GM12878 (cell line): ENCODE measurements at regions not wholly inside any gene's neighbourhood (a gene's known extent, or its start where the extent isn't known, plus 50 kb on each side); places are given as distances from the start of the nearest gene placed in this dataset.

ENCODE experiments used
- POLR2A ChIP-seq: IDR thresholded peaks from 2 replicates; pipeline ENCODE4 v1.6.1; 2011; ENCODE audit warnings: low read depth, mild to moderate bottlenecking, low read length
- RAD21 ChIP-seq: IDR thresholded peaks from 2 replicates; pipeline ENCODE4 v1.6.1; 2011; ENCODE audit warnings: mild to moderate bottlenecking, low read depth, low read length, moderate library complexity; ENCODE audit not compliant: insufficient read depth
- SREBF1 ChIP-seq: IDR thresholded peaks from 2 replicates; pipeline ENCODE4 v1.6.1; 2012; ENCODE audit warnings: mild to moderate bottlenecking, low read length
- TF ChIP-seq, protein P1 (sequence below), 3 experiments: IDR thresholded peaks in 2 of 3; conservative IDR thresholded peaks in 1 of 3; 2 replicates each; pipeline ENCODE4 v1.5.1; 2011; ENCODE audit warnings: low read depth in 3 of 3, low read length in 3 of 3, mild to moderate bottlenecking in 3 of 3, control low read depth in 2 of 3, moderate library complexity in 2 of 3, inconsistent platforms in 1 of 3, mixed read lengths in 1 of 3; ENCODE audit not compliant: control insufficient read depth in 2 of 3, insufficient read depth in 1 of 3; ENCODE audit errors: extremely low read depth in 1 of 3

GRCh38 chr6:133012774-133013173, 198.4 kb downstream of the RPS12 start:
- TF ChIP-seq POLR2A = no peak
- TF ChIP-seq, protein P1, sequence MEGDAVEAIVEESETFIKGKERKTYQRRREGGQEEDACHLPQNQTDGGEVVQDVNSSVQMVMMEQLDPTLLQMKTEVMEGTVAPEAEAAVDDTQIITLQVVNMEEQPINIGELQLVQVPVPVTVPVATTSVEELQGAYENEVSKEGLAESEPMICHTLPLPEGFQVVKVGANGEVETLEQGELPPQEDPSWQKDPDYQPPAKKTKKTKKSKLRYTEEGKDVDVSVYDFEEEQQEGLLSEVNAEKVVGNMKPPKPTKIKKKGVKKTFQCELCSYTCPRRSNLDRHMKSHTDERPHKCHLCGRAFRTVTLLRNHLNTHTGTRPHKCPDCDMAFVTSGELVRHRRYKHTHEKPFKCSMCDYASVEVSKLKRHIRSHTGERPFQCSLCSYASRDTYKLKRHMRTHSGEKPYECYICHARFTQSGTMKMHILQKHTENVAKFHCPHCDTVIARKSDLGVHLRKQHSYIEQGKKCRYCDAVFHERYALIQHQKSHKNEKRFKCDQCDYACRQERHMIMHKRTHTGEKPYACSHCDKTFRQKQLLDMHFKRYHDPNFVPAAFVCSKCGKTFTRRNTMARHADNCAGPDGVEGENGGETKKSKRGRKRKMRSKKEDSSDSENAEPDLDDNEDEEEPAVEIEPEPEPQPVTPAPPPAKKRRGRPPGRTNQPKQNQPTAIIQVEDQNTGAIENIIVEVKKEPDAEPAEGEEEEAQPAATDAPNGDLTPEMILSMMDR (IDR thresholded peaks at IDR 0.05 in 2 of 3, conservative IDR thresholded peaks at IDR 0.05 in 1 of 3; ENCODE audit: control insufficient read depth in 2 of 3, extremely low read depth in 1 of 3, insufficient read depth in 1 of 3, low read depth in 3 of 3, low read length in 3 of 3) = no peak
- TF ChIP-seq RAD21 = no peak
- TF ChIP-seq SREBF1 = no peak
